ENCODE measurements at regions not wholly inside any gene's neighbourhood (a gene's known extent, or its start where the extent isn't known, plus 50 kb on each side); places are given as distances from the start of the nearest gene placed in this dataset.

DNA sequence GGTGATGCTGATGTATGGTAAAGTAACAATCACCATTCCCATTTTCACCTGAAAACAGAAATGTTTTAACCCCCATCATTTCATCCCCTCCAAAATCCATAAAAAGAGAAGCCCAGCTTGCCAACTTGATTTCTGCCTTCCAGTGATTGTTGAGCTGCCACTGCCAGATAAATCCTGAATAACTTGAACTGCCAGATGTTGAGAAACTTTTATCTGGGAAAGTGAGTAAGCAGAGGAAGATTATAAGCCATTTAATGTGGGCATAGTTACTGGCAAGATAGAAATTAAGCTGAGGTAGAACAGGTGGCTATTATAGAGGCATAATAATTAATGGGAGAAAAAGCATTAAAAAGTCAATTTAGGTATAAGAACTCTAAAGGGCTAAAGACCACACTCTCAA, 534.1 kb downstream of the ANKRD7 start:
- no peaks in the 10 kb centered on the region for H3K36me3 ChIP-seq (replicated peaks)
- no peak for DNase-seq (ENCODE audit: low spot score in 2 of 2)
- in situ Hi-C loops (cut with MboI; ENCODE audit: low sequenced_read_pairs): no loop called here
- no peaks in the 10 kb centered on the region for H3K9me3 ChIP-seq
- no peak overlapping the region for H3K4me3 ChIP-seq
- H3K4me1 ChIP-seq: no peaks in the 10 kb centered on the region
- no peaks in the 10 kb centered on the region for H3K27me3 ChIP-seq (ENCODE audit: low read depth)

DNA sequence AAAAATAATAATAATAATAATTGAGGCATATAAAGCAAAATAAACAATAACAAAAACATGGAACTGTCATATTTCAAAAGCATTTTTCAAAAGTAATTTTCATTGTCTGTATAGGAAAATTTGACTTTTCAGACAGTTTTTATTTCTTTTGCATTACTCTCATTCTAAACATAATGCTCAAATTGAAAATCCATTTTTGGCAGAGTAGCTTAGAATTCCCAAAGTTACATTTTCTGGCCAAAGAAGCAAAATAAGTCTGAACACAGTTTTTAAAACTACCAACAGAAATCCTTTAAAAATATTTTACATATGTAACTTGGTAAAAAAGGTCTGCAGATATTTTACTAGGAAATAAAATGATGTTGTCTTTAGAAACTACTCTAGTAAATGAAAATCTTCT, 535.4 kb downstream of the ANKRD7 start:
- Histone ChIP-seq H3K27me3 (ENCODE audit: low read depth) (no peaks in the 10 kb centered on the region), H3K9me3 (no peaks in the 10 kb centered on the region), H3K4me1 (no peaks in the 10 kb centered on the region), H3K36me3 (replicated peaks) (no peaks in the 10 kb centered on the region), H3K4me3 (no peak overlapping the region)
- no peak for DNase-seq (ENCODE audit: low spot score in 2 of 2)
- in situ Hi-C loops (cut with MboI; ENCODE audit: low sequenced_read_pairs): no loop called here

GRCh38 chr7:118762451-118762850, 537.9 kb downstream of the ANKRD7 start:
- DNase-seq (ENCODE audit: low spot score in 2 of 2): no peak
- H3K36me3 ChIP-seq (replicated peaks): no peaks in the 10 kb centered on the region
- H3K27me3 ChIP-seq (ENCODE audit: low read depth): no peaks in the 10 kb centered on the region
- no peak overlapping the region for H3K4me3 ChIP-seq
- H3K9me3 ChIP-seq: no peaks in the 10 kb centered on the region
- in situ Hi-C loops (cut with MboI; ENCODE audit: low sequenced_read_pairs): no loop called here
- no peaks in the 10 kb centered on the region for H3K4me1 ChIP-seq

DNA sequence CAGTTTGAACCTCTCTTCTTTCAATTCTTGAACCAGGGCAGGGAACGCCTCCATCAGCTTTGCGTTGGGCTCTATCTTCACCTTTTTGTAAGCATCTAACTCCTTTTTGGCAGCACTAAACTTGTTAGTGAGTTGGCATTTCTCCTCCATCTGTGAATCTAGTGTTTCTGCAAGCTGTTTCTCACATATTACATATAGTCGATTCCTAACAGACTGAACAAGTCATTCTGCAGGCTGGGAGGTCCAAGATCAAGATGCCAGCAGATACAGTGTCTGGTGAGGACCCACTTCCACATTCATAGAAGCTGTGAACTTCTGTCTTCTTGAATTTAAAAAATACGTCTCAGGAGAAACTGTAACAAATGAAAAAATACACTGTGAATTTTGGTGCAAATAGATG, 539.7 kb downstream of the ANKRD7 start:
- in situ Hi-C loops (cut with MboI; ENCODE audit: low sequenced_read_pairs): no loop called here
- no peak for DNase-seq (ENCODE audit: low spot score in 2 of 2)
- no peaks in the 10 kb centered on the region for H3K36me3 ChIP-seq (replicated peaks)
- H3K27me3 ChIP-seq (ENCODE audit: low read depth): peaks cover 1% of the 10 kb centered on the region; the same call in 1 of the 2 replicates
- no peak overlapping the region for H3K4me3 ChIP-seq
- H3K9me3 ChIP-seq: no peaks in the 10 kb centered on the region
- H3K4me1 ChIP-seq: no peaks in the 10 kb centered on the region

DNA sequence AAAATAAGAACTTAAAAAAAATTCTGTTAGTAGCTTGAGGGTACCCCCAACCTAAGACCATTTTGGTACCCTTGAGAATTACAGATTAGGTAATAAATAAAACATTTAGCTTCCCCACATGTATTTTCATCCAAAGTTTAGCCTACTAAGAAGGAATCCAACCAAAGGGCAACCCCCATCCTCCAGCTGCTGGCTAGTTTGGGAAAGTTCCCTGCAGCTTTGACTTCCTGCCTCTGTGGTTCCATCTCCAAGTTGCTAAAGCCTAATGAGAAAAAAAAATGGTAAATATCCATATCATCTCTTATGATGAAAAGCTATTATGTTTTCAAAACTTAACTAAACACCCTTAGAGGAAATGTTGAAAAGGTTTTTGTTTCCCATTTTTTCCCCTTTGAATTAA, 547.2 kb downstream of the ANKRD7 start:
- H3K4me3 ChIP-seq: no peak overlapping the region
- DNase-seq (ENCODE audit: low spot score in 2 of 2): no peak
- H3K36me3 ChIP-seq (replicated peaks): no peaks in the 10 kb centered on the region
- peaks cover 4% of the 10 kb centered on the region for H3K27me3 ChIP-seq (ENCODE audit: low read depth)
- in situ Hi-C loops (cut with MboI; ENCODE audit: low sequenced_read_pairs): no loop called here
- H3K4me1 ChIP-seq: no peaks in the 10 kb centered on the region
- no peaks in the 10 kb centered on the region for H3K9me3 ChIP-seq

DNA sequence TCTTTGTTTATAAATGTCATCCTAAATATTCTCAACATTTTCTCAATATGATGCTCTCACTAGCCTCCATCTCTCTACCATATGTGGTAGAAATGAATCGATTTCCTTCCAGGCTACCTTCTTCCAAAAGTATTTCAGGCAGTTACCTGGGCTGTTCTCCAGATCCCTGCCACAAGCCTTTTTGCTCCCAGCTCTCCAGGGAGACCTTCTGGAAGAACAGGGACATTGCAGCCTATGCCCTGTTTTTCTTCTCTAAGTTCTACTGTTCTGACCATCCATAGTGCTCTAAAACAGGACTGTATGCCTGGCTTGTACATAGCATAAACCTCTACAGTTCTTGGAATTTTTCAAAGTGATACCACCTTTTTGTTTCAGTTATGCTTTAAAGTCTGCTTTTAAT, 552.8 kb downstream of the ANKRD7 start:
- in situ Hi-C loops (cut with MboI; ENCODE audit: low sequenced_read_pairs): no loop called here
- Histone ChIP-seq H3K9me3 (no peaks in the 10 kb centered on the region), H3K4me1 (no peaks in the 10 kb centered on the region), H3K36me3 (replicated peaks) (no peaks in the 10 kb centered on the region), H3K4me3 (no peak overlapping the region), H3K27me3 (ENCODE audit: low read depth) (peaks cover 2% of the 10 kb centered on the region; the same call in 1 of the 2 replicates)
- no peak for DNase-seq (ENCODE audit: low spot score in 2 of 2)

DNA sequence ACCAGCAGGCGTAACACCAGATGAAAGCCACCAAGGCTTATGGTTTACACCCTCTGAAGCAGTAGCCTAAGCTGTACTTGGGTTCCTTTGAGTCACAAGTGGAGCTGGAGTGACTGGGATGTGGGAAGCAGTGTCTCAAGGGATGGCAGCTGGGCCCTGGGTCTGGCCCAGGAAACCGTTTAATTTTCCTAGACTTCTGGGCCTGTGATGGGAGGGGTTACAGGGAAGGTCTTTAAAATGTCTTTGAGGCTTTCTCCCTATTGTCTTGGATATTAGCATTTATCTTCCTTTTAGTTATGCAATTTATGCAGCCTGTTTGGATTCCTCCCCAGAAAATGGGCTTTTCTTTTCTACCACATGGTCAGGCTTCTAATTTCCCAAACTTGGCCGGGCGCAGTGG, 568.2 kb downstream of the ANKRD7 start:
- DNase-seq (ENCODE audit: low spot score in 2 of 2): peak in 1 of 2 experiments; percentile 25
- no peaks in the 10 kb centered on the region for H3K36me3 ChIP-seq (replicated peaks)
- no peak overlapping the region for H3K4me3 ChIP-seq
- in situ Hi-C loops (cut with MboI; ENCODE audit: low sequenced_read_pairs): no loop called here
- no peaks in the 10 kb centered on the region for H3K9me3 ChIP-seq
- H3K4me1 ChIP-seq: no peaks in the 10 kb centered on the region
- H3K27me3 ChIP-seq (ENCODE audit: low read depth): no peaks in the 10 kb centered on the region; the same call in 1 of the 2 replicates

- no peak for DNase-seq (ENCODE audit: low spot score in 2 of 2)
- no peaks in the 10 kb centered on the region for H3K9me3 ChIP-seq
- in situ Hi-C loops (cut with MboI; ENCODE audit: low sequenced_read_pairs): no loop called here
- no peaks in the 10 kb centered on the region for H3K36me3 ChIP-seq (replicated peaks)
- H3K4me3 ChIP-seq: no peak overlapping the region
- H3K4me1 ChIP-seq: no peaks in the 10 kb centered on the region
- H3K27me3 ChIP-seq (ENCODE audit: low read depth): no peaks in the 10 kb centered on the region; the same call in 1 of the 2 replicates
These were observed 569.1 kb downstream of the ANKRD7 start for GRCh38 chr7:118793582-118793981.

GRCh38 chr7:118794419-118794818, 569.9 kb downstream of the ANKRD7 start:
- DNase-seq (ENCODE audit: low spot score in 2 of 2): no peak
- Histone ChIP-seq H3K36me3 (replicated peaks) (no peaks in the 10 kb centered on the region), H3K4me3 (no peak overlapping the region), H3K27me3 (ENCODE audit: low read depth) (no peaks in the 10 kb centered on the region; the same call in 1 of the 2 replicates), H3K9me3 (no peaks in the 10 kb centered on the region), H3K4me1 (no peaks in the 10 kb centered on the region)
- in situ Hi-C loops (cut with MboI; ENCODE audit: low sequenced_read_pairs): no loop called here

DNA sequence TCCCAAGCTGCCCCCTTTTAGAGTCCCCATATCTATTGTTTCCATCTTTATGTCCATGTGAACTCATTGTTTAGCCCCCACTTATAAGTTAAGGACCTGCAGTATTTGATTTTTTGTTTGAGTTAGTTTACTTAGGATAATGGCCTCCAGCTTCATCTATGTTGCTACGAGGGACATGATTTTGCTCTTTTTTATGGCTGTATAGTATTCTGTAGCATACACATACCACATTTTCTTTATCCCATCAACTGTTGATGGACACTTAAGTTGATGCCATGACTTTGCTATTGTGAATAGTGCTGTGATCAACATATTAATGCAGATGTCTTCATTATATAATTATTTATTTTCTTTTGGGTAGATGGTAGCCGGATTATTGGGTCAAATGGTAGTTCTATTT, 576.9 kb downstream of the ANKRD7 start:
- no peaks in the 10 kb centered on the region for H3K27me3 ChIP-seq (ENCODE audit: low read depth)
- in situ Hi-C loops (cut with MboI; ENCODE audit: low sequenced_read_pairs): no loop called here
- H3K9me3 ChIP-seq: no peaks in the 10 kb centered on the region

GRCh38 chr7:118802726-118803125, 578.2 kb downstream of the ANKRD7 start:
- Histone ChIP-seq H3K9me3 (no peaks in the 10 kb centered on the region), H3K36me3 (replicated peaks) (no peaks in the 10 kb centered on the region), H3K4me3 (no peak overlapping the region), H3K4me1 (no peaks in the 10 kb centered on the region), H3K27me3 (ENCODE audit: low read depth) (no peaks in the 10 kb centered on the region)
- in situ Hi-C loops (cut with MboI; ENCODE audit: low sequenced_read_pairs): no loop called here
- no peak for DNase-seq (ENCODE audit: low spot score in 2 of 2)

More for the DNA sequence above, 576.9 kb downstream of the ANKRD7 start:
- Histone ChIP-seq H3K4me3 (no peak overlapping the region), H3K4me1 (no peaks in the 10 kb centered on the region), H3K36me3 (replicated peaks) (no peaks in the 10 kb centered on the region)
- no peak for DNase-seq (ENCODE audit: low spot score in 2 of 2)

DNA sequence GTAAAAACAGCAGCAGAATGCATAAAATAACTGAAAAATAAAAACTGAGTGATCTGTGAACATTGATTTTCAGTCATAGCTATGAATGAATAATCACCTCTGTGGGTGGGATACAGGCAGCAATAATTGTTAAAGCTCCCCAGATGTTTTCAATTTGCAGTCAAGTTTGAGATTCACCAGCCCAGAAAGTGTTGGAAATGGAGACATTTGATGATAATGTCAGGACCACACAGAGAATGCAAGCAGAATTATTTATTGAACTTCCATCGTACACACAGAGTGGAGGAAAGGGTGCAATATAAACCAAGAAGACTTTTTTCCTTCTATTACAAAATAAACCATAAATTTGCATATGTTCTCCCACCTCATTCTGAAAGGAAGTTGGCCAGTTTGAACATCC, 601.7 kb downstream of the ANKRD7 start:
- in situ Hi-C loops (cut with MboI; ENCODE audit: low sequenced_read_pairs): no loop called here
- Histone ChIP-seq H3K9me3 (no peaks in the 10 kb centered on the region), H3K36me3 (replicated peaks) (no peaks in the 10 kb centered on the region), H3K4me1 (no peaks in the 10 kb centered on the region), H3K27me3 (ENCODE audit: low read depth) (0 out of 2 replicates have a peak, but pooled peaks cover 3% of the 10 kb centered on the region), H3K4me3 (no peak overlapping the region)
- no peak for DNase-seq (ENCODE audit: low spot score in 2 of 2)

- H3K9me3 ChIP-seq: no peaks in the 10 kb centered on the region
- in situ Hi-C loops (cut with MboI; ENCODE audit: low sequenced_read_pairs): no loop called here
- no peak for DNase-seq (ENCODE audit: low spot score in 2 of 2)
- no peak overlapping the region for H3K4me3 ChIP-seq
- no peaks in the 10 kb centered on the region for H3K27me3 ChIP-seq (ENCODE audit: low read depth)
- no peaks in the 10 kb centered on the region for H3K36me3 ChIP-seq (replicated peaks)
- no peaks in the 10 kb centered on the region for H3K4me1 ChIP-seq
These were observed 612.4 kb downstream of the ANKRD7 start for GRCh38 chr7:118836933-118837332.

DNA sequence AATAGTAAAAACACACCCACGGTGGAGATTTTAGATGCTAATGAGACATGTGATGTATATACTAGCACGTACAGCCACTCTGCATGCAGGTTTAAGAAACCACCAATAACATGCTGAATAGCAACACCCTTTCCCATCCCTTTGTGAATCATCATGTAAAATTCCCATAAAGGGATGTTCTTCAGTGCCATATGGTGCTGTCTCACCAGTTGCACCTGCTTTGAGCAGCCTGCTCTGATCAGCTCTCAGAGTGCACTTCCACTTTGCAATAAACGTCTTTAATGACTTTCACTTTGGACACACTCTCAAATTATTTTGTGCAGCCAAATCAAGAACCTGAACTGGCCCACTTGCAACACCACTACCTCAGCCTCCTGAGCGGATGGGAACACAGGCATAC, 615.0 kb downstream of the ANKRD7 start:
- no peak for DNase-seq (ENCODE audit: low spot score in 2 of 2)
- H3K9me3 ChIP-seq: no peaks in the 10 kb centered on the region
- no peak overlapping the region for H3K4me3 ChIP-seq
- H3K4me1 ChIP-seq: no peaks in the 10 kb centered on the region
- in situ Hi-C loops (cut with MboI; ENCODE audit: low sequenced_read_pairs): no loop called here
- H3K27me3 ChIP-seq (ENCODE audit: low read depth): no peaks in the 10 kb centered on the region
- no peaks in the 10 kb centered on the region for H3K36me3 ChIP-seq (replicated peaks)

- H3K9me3 ChIP-seq: no peaks in the 10 kb centered on the region
- H3K4me3 ChIP-seq: no peak overlapping the region
- in situ Hi-C loops (cut with MboI; ENCODE audit: low sequenced_read_pairs): no loop called here
- H3K27me3 ChIP-seq (ENCODE audit: low read depth): no peaks in the 10 kb centered on the region
- no peaks in the 10 kb centered on the region for H3K4me1 ChIP-seq
- no peaks in the 10 kb centered on the region for H3K36me3 ChIP-seq (replicated peaks)
- no peak for DNase-seq (ENCODE audit: low spot score in 2 of 2)
These were observed 619.0 kb downstream of the ANKRD7 start for GRCh38 chr7:118843456-118843855.
